ENCODE measurements at regions not wholly inside any gene's neighbourhood (a gene's known extent, or its start where the extent isn't known, plus 50 kb on each side); places are given as distances from the start of the nearest gene placed in this dataset.

GRCh38 chr10:89129911-89130310 is 77.2 kb downstream of the CH25H start:
- H3K4me2 ChIP-seq (ENCODE audit: control insufficient read depth, extremely low read depth, insufficient read depth, low read depth, low read length) = peak overlapping the region; percentile 33
- no peak overlapping the region for H3K27ac ChIP-seq (ENCODE audit: control insufficient read depth, insufficient read depth, low read length)
- no peak overlapping the region for H3K4me3 ChIP-seq (ENCODE audit: control insufficient read depth in 2 of 3, extremely low read depth in 1 of 3, insufficient read depth in 2 of 3, low read depth in 1 of 3, low read length in 3 of 3)
- no peaks in the 10 kb centered on the region for H3K4me1 ChIP-seq (ENCODE audit: control insufficient read depth, extremely low read depth, insufficient read depth, low read length)
- H3K9ac ChIP-seq (ENCODE audit: control insufficient read depth, extremely low read depth, insufficient read depth, low read length) = no peak overlapping the region
- H3K9me1 ChIP-seq (ENCODE audit: control insufficient read depth, extremely low read depth, insufficient read depth, low read length) = no peaks in the 10 kb centered on the region
- H4K20me1 ChIP-seq (ENCODE audit: control insufficient read depth, extremely low read depth, insufficient read depth, low read length) = no peaks in the 10 kb centered on the region
- H3K79me2 ChIP-seq (ENCODE audit: control insufficient read depth, insufficient read depth, low read length) = no peaks in the 10 kb centered on the region
- FAIRE-seq = peak; percentile 94
- dilution Hi-C loops (cut with MboI; ENCODE audit: extremely low pct_ligation_motif_present, low sequenced_read_pairs) = no loop called here
- H3K27me3 ChIP-seq (ENCODE audit: control insufficient read depth, extremely low read depth, insufficient read depth, low read length) = no peaks in the 10 kb centered on the region
- H3K9me3 ChIP-seq (ENCODE audit: control insufficient read depth, low read depth, low read length) = no peaks in the 10 kb centered on the region
- TF ChIP-seq, protein P1, sequence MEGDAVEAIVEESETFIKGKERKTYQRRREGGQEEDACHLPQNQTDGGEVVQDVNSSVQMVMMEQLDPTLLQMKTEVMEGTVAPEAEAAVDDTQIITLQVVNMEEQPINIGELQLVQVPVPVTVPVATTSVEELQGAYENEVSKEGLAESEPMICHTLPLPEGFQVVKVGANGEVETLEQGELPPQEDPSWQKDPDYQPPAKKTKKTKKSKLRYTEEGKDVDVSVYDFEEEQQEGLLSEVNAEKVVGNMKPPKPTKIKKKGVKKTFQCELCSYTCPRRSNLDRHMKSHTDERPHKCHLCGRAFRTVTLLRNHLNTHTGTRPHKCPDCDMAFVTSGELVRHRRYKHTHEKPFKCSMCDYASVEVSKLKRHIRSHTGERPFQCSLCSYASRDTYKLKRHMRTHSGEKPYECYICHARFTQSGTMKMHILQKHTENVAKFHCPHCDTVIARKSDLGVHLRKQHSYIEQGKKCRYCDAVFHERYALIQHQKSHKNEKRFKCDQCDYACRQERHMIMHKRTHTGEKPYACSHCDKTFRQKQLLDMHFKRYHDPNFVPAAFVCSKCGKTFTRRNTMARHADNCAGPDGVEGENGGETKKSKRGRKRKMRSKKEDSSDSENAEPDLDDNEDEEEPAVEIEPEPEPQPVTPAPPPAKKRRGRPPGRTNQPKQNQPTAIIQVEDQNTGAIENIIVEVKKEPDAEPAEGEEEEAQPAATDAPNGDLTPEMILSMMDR (optimal IDR thresholded peaks at IDR 0.05 in 1 of 3, IDR thresholded peaks at IDR 0.05 in 1 of 3, conservative IDR thresholded peaks at IDR 0.05 in 1 of 3; ENCODE audit: extremely low read depth in 1 of 3, insufficient read depth in 2 of 3, low read length in 3 of 3) = no peak
- no peak for TF ChIP-seq EZH2 (IDR thresholded peaks at IDR 0.05; ENCODE audit: low read length)
- peak; percentile 28 for DNase-seq (ENCODE audit: low read depth, low spot score)
- no peaks in the 10 kb centered on the region for H3K36me3 ChIP-seq (ENCODE audit: control insufficient read depth in 2 of 2, extremely low read depth in 1 of 2, insufficient read depth in 2 of 2, low read length in 2 of 2)
- H2AFZ ChIP-seq (ENCODE audit: control insufficient read depth, low read length) = no peak overlapping the region

DNA sequence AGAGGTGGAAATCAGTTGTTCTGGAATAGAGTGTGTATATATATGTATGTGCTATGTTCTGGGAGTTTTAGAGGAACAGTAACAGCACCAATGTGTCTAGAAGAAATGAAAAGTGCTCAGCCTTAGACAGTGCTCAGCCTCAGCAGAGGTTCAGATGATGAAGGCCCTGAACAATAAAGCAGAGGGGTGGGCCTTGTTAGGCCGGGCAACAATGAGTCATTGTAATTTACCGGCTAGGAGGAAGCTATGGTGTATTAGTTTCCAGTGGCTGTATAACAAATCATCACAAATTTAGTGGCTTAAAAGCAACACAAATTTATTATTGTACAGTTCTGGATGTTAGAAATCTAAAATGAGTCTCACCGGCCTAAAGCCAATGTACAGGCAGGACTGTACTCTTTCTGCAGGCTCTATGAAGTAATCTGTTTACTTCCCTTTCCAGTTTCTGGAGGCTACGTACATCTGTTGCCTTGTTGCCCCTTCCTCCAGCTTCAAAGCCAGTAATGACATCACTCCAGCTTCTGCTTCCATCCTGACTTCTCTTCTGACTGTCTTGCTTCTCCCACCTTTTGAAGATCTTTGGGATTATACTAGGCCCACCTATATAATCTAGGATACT is 84.6 kb downstream of the CH25H start:
- FAIRE-seq = peak; percentile 72
- Histone ChIP-seq H3K4me1 (ENCODE audit: control insufficient read depth, extremely low read depth, insufficient read depth, low read length) (peaks cover 12% of the 10 kb centered on the region), H3K4me2 (ENCODE audit: control insufficient read depth, extremely low read depth, insufficient read depth, low read depth, low read length) (no peak overlapping the region), H3K27ac (ENCODE audit: control insufficient read depth, insufficient read depth, low read length) (no peak overlapping the region), H3K9ac (ENCODE audit: control insufficient read depth, extremely low read depth, insufficient read depth, low read length) (no peak overlapping the region), H3K9me1 (ENCODE audit: control insufficient read depth, extremely low read depth, insufficient read depth, low read length) (no peaks in the 10 kb centered on the region), H2AFZ (ENCODE audit: control insufficient read depth, low read length) (no peak overlapping the region), H3K27me3 (ENCODE audit: control insufficient read depth, extremely low read depth, insufficient read depth, low read length) (no peaks in the 10 kb centered on the region), H3K79me2 (ENCODE audit: control insufficient read depth, insufficient read depth, low read length) (no peaks in the 10 kb centered on the region), H3K4me3 (ENCODE audit: control insufficient read depth in 2 of 3, extremely low read depth in 1 of 3, insufficient read depth in 2 of 3, low read depth in 1 of 3, low read length in 3 of 3) (no peak overlapping the region), H3K9me3 (ENCODE audit: control insufficient read depth, low read depth, low read length) (no peaks in the 10 kb centered on the region), H3K36me3 (ENCODE audit: control insufficient read depth in 2 of 2, extremely low read depth in 1 of 2, insufficient read depth in 2 of 2, low read length in 2 of 2) (no peaks in the 10 kb centered on the region), H4K20me1 (ENCODE audit: control insufficient read depth, extremely low read depth, insufficient read depth, low read length) (no peaks in the 10 kb centered on the region)
- dilution Hi-C loops (cut with MboI; ENCODE audit: extremely low pct_ligation_motif_present, low sequenced_read_pairs) = no loop called here
- TF ChIP-seq, protein P1 (optimal IDR thresholded peaks at IDR 0.05 in 1 of 3, IDR thresholded peaks at IDR 0.05 in 1 of 3, conservative IDR thresholded peaks at IDR 0.05 in 1 of 3; ENCODE audit: extremely low read depth in 1 of 3, insufficient read depth in 2 of 3, low read length in 3 of 3) = no peak
- no peak for TF ChIP-seq EZH2 (IDR thresholded peaks at IDR 0.05; ENCODE audit: low read length)
- DNase-seq (ENCODE audit: low read depth, low spot score) = no peak
